ENCODE measurements at regions not wholly inside any gene's neighbourhood (a gene's known extent, or its start where the extent isn't known, plus 50 kb on each side); places are given as distances from the start of the nearest gene placed in this dataset.

DNA sequence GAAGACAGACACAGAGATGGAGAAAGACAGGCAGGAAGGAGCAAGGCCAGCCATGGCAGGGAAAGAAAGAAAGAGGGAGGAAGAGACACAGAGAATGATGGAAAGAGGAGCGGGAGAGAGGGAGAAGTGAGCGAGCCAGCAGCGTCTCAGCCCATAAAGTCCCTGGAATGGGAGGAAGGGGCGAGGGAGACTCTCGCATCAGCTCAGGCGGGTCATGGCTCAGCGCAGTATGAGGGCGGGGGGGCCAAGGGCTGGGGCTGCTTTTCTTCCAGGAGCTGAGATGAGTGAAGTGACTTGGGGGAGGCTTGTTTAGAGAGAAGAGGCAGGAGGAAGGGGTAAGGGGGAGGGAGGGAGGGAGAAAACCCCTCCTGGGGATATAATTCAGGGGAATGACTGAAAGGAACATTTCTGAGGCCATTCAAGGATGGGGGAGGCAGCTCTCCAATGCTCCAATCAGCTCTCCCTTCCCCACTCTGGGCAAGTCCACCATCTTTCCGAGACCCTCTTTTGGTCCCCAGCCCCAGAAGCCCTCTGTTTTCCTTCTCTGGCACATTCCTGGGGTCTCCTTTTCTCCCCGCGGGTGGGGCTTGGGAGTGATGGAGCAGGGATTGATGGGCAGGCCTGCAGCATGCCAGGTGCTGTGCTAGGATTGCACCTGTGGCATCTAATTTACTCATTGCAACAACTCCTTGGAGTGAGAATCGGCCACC lies 87.9 kb downstream of the HIF1AN start:
- ChIA-PET POLR2A (ENCODE audit: low non-redundant PET) (no interaction called here), CTCF (interaction anchor here (0.7 to 0.8 kb wide), 2 partner anchors 15 to 235 kb away, joined by 3 to 5 read pairs; no protein-coding TSS in a partner anchor)
- DNase-seq (ENCODE audit: low spot score), result no peak
- H3K27ac ChIP-seq, result no peak overlapping the region
- TF ChIP-seq, protein P1, sequence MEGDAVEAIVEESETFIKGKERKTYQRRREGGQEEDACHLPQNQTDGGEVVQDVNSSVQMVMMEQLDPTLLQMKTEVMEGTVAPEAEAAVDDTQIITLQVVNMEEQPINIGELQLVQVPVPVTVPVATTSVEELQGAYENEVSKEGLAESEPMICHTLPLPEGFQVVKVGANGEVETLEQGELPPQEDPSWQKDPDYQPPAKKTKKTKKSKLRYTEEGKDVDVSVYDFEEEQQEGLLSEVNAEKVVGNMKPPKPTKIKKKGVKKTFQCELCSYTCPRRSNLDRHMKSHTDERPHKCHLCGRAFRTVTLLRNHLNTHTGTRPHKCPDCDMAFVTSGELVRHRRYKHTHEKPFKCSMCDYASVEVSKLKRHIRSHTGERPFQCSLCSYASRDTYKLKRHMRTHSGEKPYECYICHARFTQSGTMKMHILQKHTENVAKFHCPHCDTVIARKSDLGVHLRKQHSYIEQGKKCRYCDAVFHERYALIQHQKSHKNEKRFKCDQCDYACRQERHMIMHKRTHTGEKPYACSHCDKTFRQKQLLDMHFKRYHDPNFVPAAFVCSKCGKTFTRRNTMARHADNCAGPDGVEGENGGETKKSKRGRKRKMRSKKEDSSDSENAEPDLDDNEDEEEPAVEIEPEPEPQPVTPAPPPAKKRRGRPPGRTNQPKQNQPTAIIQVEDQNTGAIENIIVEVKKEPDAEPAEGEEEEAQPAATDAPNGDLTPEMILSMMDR (conservative IDR thresholded peaks at IDR 0.05; ENCODE audit: low read depth), result no peak

DNA sequence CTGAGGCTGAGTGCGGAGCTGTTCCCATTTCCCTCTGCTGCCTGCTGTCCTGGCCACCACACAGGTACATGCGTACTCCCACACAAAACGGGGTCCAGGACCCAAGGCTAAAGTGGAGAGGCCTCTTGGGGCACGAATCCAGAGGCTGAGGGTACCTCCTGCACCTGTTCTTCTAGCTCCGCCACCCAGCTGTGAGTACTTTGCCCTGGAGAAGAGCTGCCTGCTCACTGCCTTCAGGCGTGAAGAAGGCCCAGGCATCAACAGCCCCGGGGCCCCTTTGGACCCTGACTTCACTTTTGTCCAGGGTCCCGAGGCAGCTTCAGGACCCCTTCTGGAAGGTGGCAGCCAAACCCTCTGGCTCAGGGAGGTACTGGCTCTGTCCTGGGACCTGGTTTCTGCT lies 88.6 kb downstream of the HIF1AN start:
- TF ChIP-seq, protein P1 (conservative IDR thresholded peaks at IDR 0.05; ENCODE audit: low read depth), result no peak
- no peak overlapping the region for H3K27ac ChIP-seq
- no peak for DNase-seq (ENCODE audit: low spot score)
- CTCF ChIA-PET, result interaction anchor here (0.6 to 0.8 kb wide), 2 partner anchors 15 to 386 kb away, joined by 3 read pairs; no protein-coding TSS in a partner anchor
- POLR2A ChIA-PET (ENCODE audit: low non-redundant PET), result no interaction called here

DNA sequence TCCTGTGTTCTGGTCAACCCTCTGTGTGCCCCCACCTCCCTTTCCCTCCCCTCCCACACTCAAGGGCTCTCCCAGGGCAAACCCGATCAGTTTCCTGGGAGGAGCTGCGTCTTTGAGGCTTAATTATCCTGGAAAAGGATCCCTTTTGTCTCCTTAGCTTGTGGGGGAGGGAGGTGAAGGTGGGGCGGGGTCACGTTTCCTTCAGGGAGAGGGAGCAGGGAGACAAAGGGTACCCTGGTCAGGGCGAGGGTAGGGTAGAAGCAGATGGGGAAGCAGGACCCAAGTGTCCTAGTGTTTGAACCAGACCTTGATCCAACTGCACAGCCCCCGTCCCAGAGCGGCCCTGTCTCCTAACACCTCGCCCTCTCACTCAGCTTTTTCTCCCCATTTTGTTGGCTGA lies 90.1 kb downstream of the HIF1AN start:
- POLR2A ChIA-PET (ENCODE audit: low non-redundant PET), result no interaction called here
- CTCF ChIA-PET, result interaction anchor here (0.6 kb wide), 2 partner anchors 565 to 1144 kb away, joined by 3 to 4 read pairs; no protein-coding TSS in a partner anchor
- no peak for DNase-seq (ENCODE audit: low spot score)
- TF ChIP-seq, protein P1 (conservative IDR thresholded peaks at IDR 0.05; ENCODE audit: low read depth), result no peak
- no peak overlapping the region for H3K27ac ChIP-seq

DNA sequence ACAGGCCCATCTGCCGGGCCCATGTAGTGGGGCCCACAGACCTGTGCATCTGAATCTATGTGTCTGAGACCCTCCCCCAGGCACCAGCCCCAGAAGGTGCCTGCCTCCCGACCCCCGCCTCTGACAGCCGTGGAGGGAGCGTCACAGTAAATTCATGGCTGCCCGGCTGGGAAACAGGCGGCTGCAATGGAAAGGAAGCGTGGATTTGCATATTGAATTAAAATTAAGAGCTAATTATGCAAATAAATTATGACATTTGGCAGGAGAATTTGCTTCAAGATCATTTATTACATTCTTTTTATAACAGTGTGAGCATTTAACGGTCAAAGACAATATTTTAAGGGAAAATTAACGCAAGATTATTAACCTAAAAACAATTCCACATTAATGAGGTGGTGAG lies 92.3 kb downstream of the HIF1AN start:
- ChIA-PET CTCF (interaction anchor here (0.6 kb wide), 1 partner anchor 50 kb away, joined by 3 read pairs; no protein-coding TSS in a partner anchor), POLR2A (ENCODE audit: low non-redundant PET) (no interaction called here)
- TF ChIP-seq, protein P1 (conservative IDR thresholded peaks at IDR 0.05; ENCODE audit: low read depth), result no peak
- no peak for DNase-seq (ENCODE audit: low spot score)
- no peak overlapping the region for H3K27ac ChIP-seq

DNA sequence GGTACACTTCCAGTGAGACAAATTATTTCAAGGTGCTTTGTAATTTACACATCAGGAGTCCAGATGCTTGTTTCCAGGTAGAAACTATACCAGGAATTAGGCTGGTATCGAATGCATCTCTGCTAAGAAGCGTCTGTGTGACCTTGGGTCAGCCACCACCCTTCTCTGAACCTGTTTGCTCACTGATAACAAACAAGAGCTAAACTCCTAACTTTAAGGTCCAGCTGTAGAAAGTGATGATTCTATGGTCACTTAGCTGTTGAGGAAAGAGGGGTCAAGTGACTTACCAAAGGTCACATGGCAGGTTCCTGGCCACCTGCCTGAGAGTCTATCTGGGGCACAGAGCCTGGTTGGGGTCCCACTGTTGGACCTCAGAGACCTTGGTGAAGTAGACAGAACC lies 95.4 kb downstream of the HIF1AN start:
- DNase-seq (ENCODE audit: low spot score), result no peak
- POLR2A ChIA-PET (ENCODE audit: low non-redundant PET), result no interaction called here
- TF ChIP-seq, protein P1 (conservative IDR thresholded peaks at IDR 0.05; ENCODE audit: low read depth), result no peak
- CTCF ChIA-PET, result no interaction called here
- H3K27ac ChIP-seq, result no peak overlapping the region

DNA sequence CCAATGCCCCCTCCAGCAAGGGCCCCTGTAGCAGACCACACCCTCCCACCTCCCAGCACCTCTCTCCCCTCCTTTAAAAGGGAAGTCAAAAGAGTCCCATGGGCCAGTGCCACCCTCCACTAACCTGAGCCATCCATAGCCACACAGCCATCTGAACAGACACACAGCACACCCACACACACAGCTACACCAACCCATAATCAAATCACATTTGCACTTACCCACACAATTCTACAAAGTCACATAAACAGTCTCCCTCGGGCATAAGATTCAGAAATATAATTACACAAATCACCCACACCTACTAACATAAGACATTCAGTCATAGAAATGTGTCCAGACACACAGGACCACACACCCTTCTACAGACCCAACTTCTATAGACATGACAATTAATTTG lies 96.3 kb downstream of the HIF1AN start:
- no peak for DNase-seq (ENCODE audit: low spot score)
- TF ChIP-seq, protein P1 (conservative IDR thresholded peaks at IDR 0.05; ENCODE audit: low read depth), result no peak
- POLR2A ChIA-PET (ENCODE audit: low non-redundant PET), result no interaction called here
- no peak overlapping the region for H3K27ac ChIP-seq
- CTCF ChIA-PET, result no interaction called here

Data from RWPE1 (cell line).